Parathyroid adenoma (tissue), 2 donors: ENCODE measurements at regions not wholly inside any gene's neighbourhood (a gene's known extent, or its start where the extent isn't known, plus 50 kb on each side); places are given as distances from the start of the nearest gene placed in this dataset.

Source experiments
- H2AFZ ChIP-seq: fragments of 300-600 bp; sonication (generic); one replicate; pipeline ENCODE4 v1.7.0; 2017; ENCODE audit warnings: antibody characterized with exemption, mild to moderate bottlenecking
- H3K27ac ChIP-seq: fragments of 300-600 bp; sonication (generic); one replicate; pipeline ENCODE4 v1.7.0; 2017
- H3K27me3 ChIP-seq: fragments of 300-600 bp; sonication (generic); one replicate; pipeline ENCODE4 v1.7.0; 2017; ENCODE audit warnings: low read length; ENCODE audit not compliant: control insufficient read depth, insufficient read depth
- H3K36me3 ChIP-seq: fragments of 300-600 bp; sonication (generic); one replicate; pipeline ENCODE4 v1.7.0; 2017; ENCODE audit warnings: low read length; ENCODE audit not compliant: control insufficient read depth, insufficient read depth
- H3K4me1 ChIP-seq: fragments of 300-600 bp; sonication (generic); one replicate; pipeline ENCODE4 v1.7.0; 2017; ENCODE audit warnings: control low read depth
- H3K4me2 ChIP-seq: fragments of 300-600 bp; sonication (generic); one replicate; pipeline ENCODE4 v1.7.0; 2017; ENCODE audit warnings: low read length
- H3K4me3 ChIP-seq: fragments of 300-600 bp; sonication (generic); one replicate; pipeline ENCODE4 v1.7.0; 2017; ENCODE audit warnings: low read depth, low read length
- H3K79me2 ChIP-seq: fragments of 300-600 bp; sonication (generic); one replicate; pipeline ENCODE4 v1.7.0; 2017; ENCODE audit warnings: control low read depth
- H3K9ac ChIP-seq: fragments of 300-600 bp; sonication (generic); one replicate; pipeline ENCODE4 v1.7.0; 2017; ENCODE audit warnings: mild to moderate bottlenecking
- H3K9me3 ChIP-seq: fragments of 300-600 bp; sonication (generic); one replicate; pipeline ENCODE4 v1.7.0; 2017; ENCODE audit warnings: low read length; ENCODE audit not compliant: control insufficient read depth
- CTCF ChIP-seq: fragments of 300-600 bp; sonication (generic); IDR thresholded peaks from one replicate; pipeline ENCODE4 v1.7.0; 2017; ENCODE audit warnings: antibody characterized with exemption, mild to moderate bottlenecking
- donor health status: primary hyperparathyroidism.

GRCh38 chr3:27779176-27779575, 57.1 kb upstream of the EOMES start:
- Histone ChIP-seq H3K4me3 (no peak overlapping the region), H3K79me2 (no peaks in the 10 kb centered on the region), H3K27me3 (no peaks in the 10 kb centered on the region), H3K4me1 (no peaks in the 10 kb centered on the region), H2AFZ (no peak overlapping the region), H3K9ac (no peak overlapping the region), H3K27ac (no peak overlapping the region), H3K4me2 (no peak overlapping the region), H3K9me3 (no peaks in the 10 kb centered on the region), H3K36me3 (no peaks in the 10 kb centered on the region)
- no peak for TF ChIP-seq CTCF

GRCh38 chr3:27789420-27789819, 67.3 kb upstream of the EOMES start:
- Histone ChIP-seq H3K36me3 (no peaks in the 10 kb centered on the region), H3K4me2 (no peak overlapping the region), H3K4me1 (no peaks in the 10 kb centered on the region), H2AFZ (no peak overlapping the region), H3K27me3 (no peaks in the 10 kb centered on the region), H3K79me2 (no peaks in the 10 kb centered on the region), H3K9ac (no peak overlapping the region), H3K27ac (no peak overlapping the region), H3K9me3 (no peaks in the 10 kb centered on the region), H3K4me3 (no peak overlapping the region)
- no peak for TF ChIP-seq CTCF

- Histone ChIP-seq H2AFZ (no peak overlapping the region), H3K36me3 (no peaks in the 10 kb centered on the region), H3K27ac (no peak overlapping the region), H3K4me2 (no peak overlapping the region), H3K9me3 (no peaks in the 10 kb centered on the region), H3K4me3 (no peak overlapping the region), H3K9ac (no peak overlapping the region), H3K27me3 (no peaks in the 10 kb centered on the region), H3K4me1 (no peaks in the 10 kb centered on the region), H3K79me2 (no peaks in the 10 kb centered on the region)
- no peak for TF ChIP-seq CTCF
Observed at GRCh38 chr3:27791956-27792355, 69.8 kb upstream of the EOMES start.

GRCh38 chr3:27792869-27793268, 70.7 kb upstream of the EOMES start:
- no peak for TF ChIP-seq CTCF
- Histone ChIP-seq H3K27me3 (no peaks in the 10 kb centered on the region), H3K27ac (no peak overlapping the region), H2AFZ (no peak overlapping the region), H3K9me3 (no peaks in the 10 kb centered on the region), H3K4me1 (no peaks in the 10 kb centered on the region), H3K79me2 (no peaks in the 10 kb centered on the region), H3K4me2 (no peak overlapping the region), H3K36me3 (no peaks in the 10 kb centered on the region), H3K4me3 (no peak overlapping the region), H3K9ac (no peak overlapping the region)

- H3K9ac ChIP-seq, result no peak overlapping the region
- H3K36me3 ChIP-seq, result no peaks in the 10 kb centered on the region
- H2AFZ ChIP-seq, result no peak overlapping the region
- no peaks in the 10 kb centered on the region for H3K79me2 ChIP-seq
- H3K9me3 ChIP-seq, result no peaks in the 10 kb centered on the region
- no peaks in the 10 kb centered on the region for H3K27me3 ChIP-seq
- no peak for TF ChIP-seq CTCF
- H3K4me1 ChIP-seq, result no peaks in the 10 kb centered on the region
- no peak overlapping the region for H3K4me3 ChIP-seq
- no peak overlapping the region for H3K4me2 ChIP-seq
- H3K27ac ChIP-seq, result no peak overlapping the region
Observed at GRCh38 chr3:27794211-27794610, 72.1 kb upstream of the EOMES start.
